H9 (cell line): ENCODE measurements at regions not wholly inside any gene's neighbourhood (a gene's known extent, or its start where the extent isn't known, plus 50 kb on each side); places are given as distances from the start of the nearest gene placed in this dataset.

Source experiments
- DNase-seq: peaks from one replicate; pipeline ENCODE4 v3.0.0-alpha.2; 2017
- H2AFZ ChIP-seq: one replicate; pipeline ENCODE4 v1.6.1; 2013; ENCODE audit warnings: mild to moderate bottlenecking, low read length, control low read depth, moderate library complexity
- H2AK5ac ChIP-seq: 2 replicates; pipeline ENCODE4 v1.6.1; 2013; ENCODE audit warnings: low read length, control low read depth, mixed read lengths; ENCODE audit not compliant: insufficient read length
- H2BK120ac ChIP-seq: one replicate; pipeline ENCODE4 v1.6.1; 2013; ENCODE audit warnings: low read depth, mild to moderate bottlenecking, low read length, control low read depth, inconsistent platforms; ENCODE audit not compliant: poor library complexity, severe bottlenecking
- H2BK12ac ChIP-seq: 2 replicates; pipeline ENCODE4 v1.6.1; 2013; ENCODE audit warnings: low read length, control low read depth, mixed read lengths, low read depth; ENCODE audit not compliant: insufficient read length
- H2BK15ac ChIP-seq: 2 replicates; pipeline ENCODE4 v1.6.1; 2013; ENCODE audit warnings: low read depth, low read length, control low read depth
- H2BK20ac ChIP-seq: one replicate; pipeline ENCODE4 v1.6.1; 2013; ENCODE audit warnings: low read depth, mild to moderate bottlenecking, low read length, control low read depth, inconsistent platforms; ENCODE audit not compliant: poor library complexity, severe bottlenecking
- H2BK5ac ChIP-seq: 2 replicates; pipeline ENCODE4 v1.6.1; 2013; ENCODE audit warnings: low read length, control low read depth, mixed read lengths; ENCODE audit not compliant: insufficient read length
- H3K14ac ChIP-seq: 2 replicates; pipeline ENCODE4 v1.6.1; 2013; ENCODE audit warnings: low read length, control low read depth; ENCODE audit not compliant: insufficient read depth
- H3K18ac ChIP-seq: 2 replicates; pipeline ENCODE4 v1.6.1; 2013; ENCODE audit warnings: low read depth, mild to moderate bottlenecking, mixed read lengths, low read length, control low read depth; ENCODE audit not compliant: insufficient read length
- H3K23ac ChIP-seq: 2 replicates; pipeline ENCODE4 v1.6.1; 2013; ENCODE audit warnings: low read length, control low read depth, mixed read lengths, low read depth; ENCODE audit not compliant: insufficient read length
- H3K23me2 ChIP-seq: 2 replicates; pipeline ENCODE4 v1.6.1; 2013; ENCODE audit warnings: low read depth, mild to moderate bottlenecking, mixed read lengths, low read length, control low read depth; ENCODE audit not compliant: insufficient read length, poor library complexity, severe bottlenecking
- H3K27ac ChIP-seq: 2 replicates; pipeline ENCODE4 v1.5.1; 2013; ENCODE audit warnings: low read length, control low read depth, mixed read lengths, low read depth; ENCODE audit not compliant: insufficient read length
- H3K27me3 ChIP-seq: 2 replicates; pipeline ENCODE4 v1.6.1; 2013; ENCODE audit warnings: low read length, control low read depth, inconsistent platforms; ENCODE audit not compliant: insufficient read depth
- H3K4ac ChIP-seq: 2 replicates; pipeline ENCODE4 v1.6.1; 2013; ENCODE audit warnings: low read depth, mild to moderate bottlenecking, control low read depth, inconsistent platforms, low read length, moderate library complexity
- H3K4me1 ChIP-seq: 2 replicates; pipeline ENCODE4 v1.6.1; 2013; ENCODE audit warnings: low read length, control low read depth, inconsistent platforms; ENCODE audit not compliant: insufficient read depth
- H3K4me2 ChIP-seq: 2 replicates; pipeline ENCODE4 v1.6.1; 2013; ENCODE audit warnings: low read length, control low read depth, mixed read lengths; ENCODE audit not compliant: insufficient read length, insufficient read depth
- H3K56ac ChIP-seq: 2 replicates; pipeline ENCODE4 v1.6.1; 2013; ENCODE audit warnings: low read depth, mild to moderate bottlenecking, mixed read lengths, low read length, control low read depth; ENCODE audit not compliant: insufficient read length
- H3K79me1 ChIP-seq: 2 replicates; pipeline ENCODE4 v1.6.1; 2013; ENCODE audit warnings: low read depth, mild to moderate bottlenecking, moderate library complexity, low read length, control low read depth, inconsistent platforms; ENCODE audit not compliant: insufficient read depth, poor library complexity, severe bottlenecking
- H3K79me2 ChIP-seq: 2 replicates; pipeline ENCODE4 v1.6.1; 2013; ENCODE audit warnings: low read length, control low read depth, inconsistent platforms; ENCODE audit not compliant: insufficient read depth
- H3K9ac ChIP-seq: 2 replicates; pipeline ENCODE4 v1.6.1; 2013; ENCODE audit warnings: low read length, control low read depth, mixed read lengths; ENCODE audit not compliant: insufficient read length; ENCODE audit errors: extremely low read depth
- H3K9me3 ChIP-seq: one replicate; pipeline ENCODE4 v1.6.1; 2013; ENCODE audit warnings: low read depth, low read length, inconsistent platforms; ENCODE audit not compliant: control insufficient read depth
- H3T11ph ChIP-seq: one replicate; pipeline ENCODE4 v1.6.1; 2013; ENCODE audit warnings: mild to moderate bottlenecking, low read length, control low read depth, inconsistent platforms
- H4K20me1 ChIP-seq: one replicate; pipeline ENCODE4 v1.6.1; 2013; ENCODE audit not compliant: control insufficient read depth, insufficient read length, insufficient read depth
- H4K5ac ChIP-seq: 2 replicates; pipeline ENCODE4 v1.6.1; 2013; ENCODE audit warnings: low read depth, mild to moderate bottlenecking, mixed read lengths, low read length, control low read depth; ENCODE audit not compliant: insufficient read length
- H4K8ac ChIP-seq: replicated peaks from 2 replicates; pipeline ENCODE4 v1.6.1; 2013; ENCODE audit warnings: low read length, control low read depth, mixed read lengths, low read depth; ENCODE audit not compliant: insufficient read length
- H4K91ac ChIP-seq: 2 replicates; pipeline ENCODE4 v1.6.1; 2013; ENCODE audit warnings: low read depth, mild to moderate bottlenecking, moderate library complexity, mixed read lengths, low read length, control low read depth; ENCODE audit not compliant: insufficient read length
- H3K27ac Mint-ChIP-seq, 3 experiments: 2 replicates in 2 of 3; 3 replicates in 1 of 3; pipeline ENCODE4 v1.8.0; 2020 to 2021; ENCODE audit warnings: mixed read lengths in 3 of 3, mild to moderate bottlenecking in 1 of 3, moderate library complexity in 1 of 3
- H3K27me3 Mint-ChIP-seq: 2 replicates; pipeline ENCODE4 v1.8.0; 2021; ENCODE audit warnings: low read depth, mild to moderate bottlenecking, moderate library complexity, mixed read lengths
- H3K36me3 Mint-ChIP-seq, 3 experiments: 2 replicates in 2 of 3; 3 replicates in 1 of 3; pipeline ENCODE4 v1.8.0; 2020 to 2021; ENCODE audit warnings: low read depth in 3 of 3, mixed read lengths in 3 of 3; ENCODE audit not compliant: insufficient read depth in 1 of 3
- H3K4me1 Mint-ChIP-seq, 2 experiments: 2 replicates each; pipeline ENCODE4 v1.8.0; 2020; ENCODE audit warnings: mixed read lengths in 2 of 2
- H3K4me3 Mint-ChIP-seq, 2 experiments: 2 replicates in 1 of 2; 3 replicates in 1 of 2; pipeline ENCODE4 v1.8.0; 2020 to 2021; ENCODE audit warnings: mild to moderate bottlenecking in 2 of 2, mixed read lengths in 2 of 2, moderate library complexity in 1 of 2
- H3K9me3 Mint-ChIP-seq, 2 experiments: 2 replicates in 1 of 2; 3 replicates in 1 of 2; pipeline ENCODE4 v1.8.0; 2020; ENCODE audit warnings: mild to moderate bottlenecking in 2 of 2, mixed read lengths in 2 of 2, moderate library complexity in 1 of 2
- CTCF ChIP-seq: fragments of 200-600 bp; sonication (generic); conservative IDR thresholded peaks from 3 replicates; pipeline ENCODE4 v1.8.0; 2021; ENCODE audit warnings: antibody characterized with exemption, mild to moderate bottlenecking
- WGBS: extraction: QIAGEN DNeasy Blood & Tissue Kit; methylation state at CpG from one replicate; pipeline ENCODE4 v1.1.7; 2013; ENCODE audit warnings: missing lambda C conversion rate, low lambda C conversion rate, mixed read lengths; ENCODE audit not compliant: insufficient read length; ENCODE audit errors: extremely low coverage; 5-methylcytosine and 5-hydroxymethylcytosine counted together

- Histone ChIP-seq H4K5ac (no peak overlapping the region), H3K4me2 (no peak overlapping the region), H3K9me3 (peaks cover 7% of the 10 kb centered on the region), H2BK5ac (no peak overlapping the region), H2BK12ac (no peak overlapping the region), H2BK120ac (no peak overlapping the region), H2AK5ac (no peak overlapping the region), H2BK20ac (no peak overlapping the region), H3K18ac (no peak overlapping the region), H3K79me2 (no peaks in the 10 kb centered on the region), H4K8ac (no peak overlapping the region), H4K91ac (no peak overlapping the region), H3K27ac (no peak overlapping the region), H3K23me2 (no peaks in the 10 kb centered on the region), H3K23ac (no peak overlapping the region), H3K56ac (no peak overlapping the region), H3K27me3 (no peaks in the 10 kb centered on the region; the same call in 1 of the 2 replicates), H3T11ph (no peak overlapping the region), H3K4me1 (no peaks in the 10 kb centered on the region), H3K4ac (no peak overlapping the region), H2BK15ac (no peak overlapping the region), H3K79me1 (no peaks in the 10 kb centered on the region), H3K14ac (no peak overlapping the region), H4K20me1 (no peaks in the 10 kb centered on the region), H2AFZ (no peak overlapping the region), H3K9ac (no peak overlapping the region)
- no peaks in the 10 kb centered on the region for H3K4me1 Mint-ChIP-seq
- H3K36me3 Mint-ChIP-seq, result peaks cover 9 to 22% (median 12%) of the 10 kb centered on the region in 3 experiments; a peak in 5 of 7 replicates
- WGBS, result no CpG with 5 or more reads among the region's 2 CpGs
- no peak for TF ChIP-seq CTCF
- no peaks in the 10 kb centered on the region; the same call in 1 of the 2 replicates for H3K27me3 Mint-ChIP-seq
- DNase-seq, result no peak
- peaks cover 7 to 14% of the 10 kb centered on the region in 2 experiments; a peak in 4 of 5 replicates for H3K9me3 Mint-ChIP-seq
- no peak overlapping the region for H3K4me3 Mint-ChIP-seq
- H3K27ac Mint-ChIP-seq, result no peak overlapping the region
Measured at GRCh38 chr16:65386672-65387071, 264.8 kb upstream of the CDH11 start.
